ENCODE measurements at regions not wholly inside any gene's neighbourhood (a gene's known extent, or its start where the extent isn't known, plus 50 kb on each side); places are given as distances from the start of the nearest gene placed in this dataset.

DNA sequence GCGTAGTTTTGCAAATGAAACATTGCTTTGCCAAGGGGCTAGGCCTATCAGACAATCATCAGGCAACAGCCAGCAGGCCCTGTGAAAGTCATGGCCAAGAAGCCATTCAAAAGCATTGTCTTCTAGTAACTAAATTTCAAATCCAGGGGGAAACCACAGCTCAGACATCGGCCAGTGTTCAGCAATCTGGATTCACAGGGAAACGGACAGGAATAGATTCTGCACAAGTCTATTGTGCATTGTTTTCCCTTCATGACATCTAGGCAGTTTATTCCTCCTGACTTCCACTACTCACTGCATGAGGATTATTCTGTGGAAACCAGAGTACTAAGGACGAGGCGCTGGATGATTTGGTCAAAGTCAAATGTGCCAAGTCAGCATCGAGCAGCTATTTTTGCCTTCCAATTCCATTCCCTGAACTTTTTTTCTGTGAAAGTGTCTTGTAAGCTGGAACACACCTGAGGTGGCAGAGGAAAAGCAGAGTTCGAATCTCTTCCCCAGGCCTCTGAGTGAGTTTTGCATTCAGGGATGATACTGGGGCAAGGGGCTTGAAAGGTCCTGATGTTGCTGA lies 75.4 kb downstream of the VCPKMT start:
- intact Hi-C loops (cut with DNase I): loop anchor here in 2 of 10 donors (5.0 kb wide), 1 partner anchor 39 kb away; no protein-coding TSS in a partner anchor
- Histone ChIP-seq H3K27ac (peak overlapping the region in 10 of 12 donors; percentile 4 to 85 (median 49)), H3K4me1 (peaks cover 0 to 73% (median 25%) of the 10 kb centered on the region in 12 donors)

DNA sequence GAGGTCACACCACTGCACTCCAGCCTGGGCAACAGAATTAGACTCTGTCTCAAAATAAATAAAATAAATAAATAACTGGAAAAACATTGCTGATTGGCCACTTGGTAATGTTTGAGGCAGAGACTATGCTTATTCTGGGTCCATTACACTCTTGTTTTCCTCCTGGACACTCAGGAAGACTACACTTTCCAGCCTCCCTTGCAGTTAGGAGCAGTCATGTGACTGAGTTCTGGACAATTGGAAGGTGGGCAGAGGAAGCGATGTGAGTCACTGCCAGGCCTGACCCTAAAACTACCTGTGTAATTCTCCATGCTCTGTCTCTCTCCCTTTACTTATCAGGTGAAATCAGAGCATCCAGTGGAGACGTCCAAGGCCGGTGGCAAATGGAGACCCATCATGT lies 74.4 kb downstream of the VCPKMT start:
- H3K9me3 ChIP-seq: peaks cover 0 to 10% (median 0%) of the 10 kb centered on the region in 12 donors
- intact Hi-C loops (cut with DNase I): loop anchor here in 2 of 10 donors (5.0 kb wide), 1 partner anchor 40 kb away; no protein-coding TSS in a partner anchor
- ATAC-seq: no peak
- no peaks in the 10 kb centered on the region for H3K36me3 ChIP-seq
- H3K27me3 ChIP-seq: no peaks in the 10 kb centered on the region
- TF ChIP-seq POLR2A (IDR thresholded peaks at IDR 0.05) (no peak), CTCF (IDR thresholded peaks at IDR 0.05) (no peak)
- H3K4me1 ChIP-seq: peaks cover 0 to 81% (median 28%) of the 10 kb centered on the region in 12 donors
- H3K27ac ChIP-seq: no peak overlapping the region
- WGBS, 4 donors: 90 to 98% (median 96%) methylated on average over 3 of the region's 3 CpGs
- H3K4me3 ChIP-seq: no peak overlapping the region
- DNase-seq: no peak

More for the DNA sequence above, 75.4 kb downstream of the VCPKMT start:
- 73 to 86% (median 74%) methylated on average over 6 to 7 of the region's 7 CpGs for WGBS, 4 donors
- TF ChIP-seq CTCF (IDR thresholded peaks at IDR 0.05): no peak
- no peak for TF ChIP-seq POLR2A (IDR thresholded peaks at IDR 0.05)
- ATAC-seq: no peak
- Histone ChIP-seq H3K9me3 (peaks cover 0 to 5% (median 0%) of the 10 kb centered on the region in 12 donors), H3K36me3 (no peaks in the 10 kb centered on the region), H3K4me3 (peak overlapping the region in 1 of 12 donors; percentile 1), H3K27me3 (no peaks in the 10 kb centered on the region)
- DNase-seq: no peak

GRCh38 chr14:50044042-50044651 lies 72.2 kb downstream of the VCPKMT start:
- intact Hi-C loops (cut with DNase I): loop anchor here in 2 of 10 donors (5.0 kb wide), 1 partner anchor 42 kb away; no protein-coding TSS in a partner anchor
- ATAC-seq (peak in 1 of 4 donors; percentile 13), DNase-seq (no peak)
- H3K4me3 ChIP-seq: no peak overlapping the region
- peaks cover 0 to 76% (median 35%) of the 10 kb centered on the region in 12 donors for H3K4me1 ChIP-seq
- H3K27me3 ChIP-seq: no peaks in the 10 kb centered on the region
- peaks cover 0 to 10% (median 0%) of the 10 kb centered on the region in 12 donors for H3K9me3 ChIP-seq
- no peaks in the 10 kb centered on the region for H3K36me3 ChIP-seq
- 57 to 67% (median 61%) methylated on average over 4 of the region's 4 CpGs for WGBS, 4 donors
- H3K27ac ChIP-seq: peak overlapping the region; percentile 58 to 95 (median 73)
- no peak for TF ChIP-seq POLR2A (IDR thresholded peaks at IDR 0.05)
- no peak for TF ChIP-seq CTCF (IDR thresholded peaks at IDR 0.05)

DNA sequence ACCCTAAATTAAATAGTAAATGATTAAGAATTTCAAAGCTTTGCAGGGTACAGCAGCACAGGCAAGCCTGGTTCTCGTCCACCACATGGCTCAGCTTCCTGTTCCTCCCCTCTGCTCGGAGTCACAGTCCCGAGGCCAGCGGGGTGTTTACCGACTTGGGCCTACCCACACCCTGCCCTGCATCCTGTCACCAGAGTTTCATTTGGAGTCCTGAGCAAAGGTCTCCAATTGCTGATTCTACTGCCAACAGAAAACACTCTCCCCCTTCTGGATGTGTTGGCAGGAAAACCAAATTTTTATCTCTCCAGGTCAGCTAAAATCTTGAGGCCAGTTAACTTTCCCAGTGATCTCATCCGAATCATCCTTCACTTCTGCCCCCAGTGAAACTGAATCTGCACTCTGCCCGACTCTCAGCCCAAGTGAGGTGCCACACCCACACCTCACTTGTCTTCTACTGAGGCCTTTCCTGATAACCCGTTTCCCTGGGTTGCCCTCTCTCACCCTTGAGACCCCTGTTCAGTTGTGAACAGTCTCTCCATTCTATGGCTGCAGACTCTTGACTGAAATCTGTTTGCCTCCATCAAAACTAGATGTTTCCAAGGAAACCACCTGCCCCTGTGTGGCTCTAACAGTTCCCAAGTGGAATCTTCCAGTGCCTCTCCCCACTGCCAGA lies 71.2 kb downstream of the VCPKMT start:
- 13 to 32% (median 28%) methylated on average over 8 of the region's 8 CpGs for WGBS, 4 donors
- Histone ChIP-seq H3K4me1 (peaks cover 0 to 66% (median 35%) of the 10 kb centered on the region in 12 donors), H3K4me3 (no peak overlapping the region), H3K27me3 (no peaks in the 10 kb centered on the region), H3K27ac (peak overlapping the region; percentile 58 to 95 (median 73)), H3K36me3 (no peaks in the 10 kb centered on the region), H3K9me3 (peaks cover 0 to 10% (median 0%) of the 10 kb centered on the region in 12 donors)
- TF ChIP-seq CTCF (IDR thresholded peaks at IDR 0.05) (peak in 2 of 12 donors; percentile 9 to 15), POLR2A (IDR thresholded peaks at IDR 0.05) (no peak)
- intact Hi-C loops (cut with DNase I): loop anchor here in 2 of 10 donors (5.0 kb wide), 3 partner anchors 43 to 183 kb away; no protein-coding TSS in a partner anchor
- DNase-seq: peak; percentile 79 to 88 (median 84)
- peak; percentile 88 to 94 (median 91) for ATAC-seq

All from heart left ventricle (tissue), 16 donors.